Heart left ventricle (tissue), 16 donors: ENCODE measurements at regions not wholly inside any gene's neighbourhood (a gene's known extent, or its start where the extent isn't known, plus 50 kb on each side); places are given as distances from the start of the nearest gene placed in this dataset.

ENCODE experiments used
- ATAC-seq, 4 donors: fragments of 200-7000 bp; cut with Tn5 transposase; one replicate each; pipeline ENCODE4 v1.9.1; 2020 to 2022; ENCODE audit warnings: moderate library complexity in 4 of 4, mild to moderate bottlenecking in 3 of 4, moderate number of reproducible peaks in 1 of 4
- DNase-seq, 5 donors: peaks; one replicate each; pipeline ENCODE4 v3.0.0-alpha.2; 2020
- H3K27ac ChIP-seq, 12 donors: fragments of 200-600 bp; sonication (generic) in 4 of 12; one replicate each; pipeline versions ENCODE4 v1.5.0 to v1.8.0; 2016 to 2022; ENCODE audit warnings: mild to moderate bottlenecking in 2 of 12
- H3K27me3 ChIP-seq, 9 donors: fragments of 200-600 bp; sonication (generic) in 2 of 9; one replicate each; pipeline versions ENCODE4 v1.5.1 to v1.8.0; 2016 to 2022; ENCODE audit warnings: mild to moderate bottlenecking in 3 of 9
- H3K36me3 ChIP-seq, 9 donors: fragments of 200-600 bp; sonication (generic) in 2 of 9; one replicate each; pipeline versions ENCODE4 v1.5.0 to v1.8.0; 2018 to 2022; ENCODE audit warnings: mild to moderate bottlenecking in 2 of 9
- H3K4me1 ChIP-seq, 12 donors: fragments of 200-600 bp; sonication (generic) in 4 of 12; one replicate each; pipeline versions ENCODE4 v1.5.0 to v1.8.0; 2016 to 2022; ENCODE audit warnings: mild to moderate bottlenecking in 3 of 12
- H3K4me3 ChIP-seq, 12 donors: fragments of 200-600 bp; sonication (generic) in 4 of 12; one replicate each; pipeline versions ENCODE4 v1.5.0 to v1.8.0; 2017 to 2022; ENCODE audit warnings: mild to moderate bottlenecking in 9 of 12, moderate library complexity in 4 of 12
- H3K9me3 ChIP-seq, 12 donors: fragments of 200-600 bp; sonication (generic) in 4 of 12; one replicate each; pipeline versions ENCODE4 v1.5.0 to v1.8.0; 2016 to 2022; ENCODE audit warnings: mild to moderate bottlenecking in 1 of 12
- POLR2A ChIP-seq, 2 donors: fragments of 450-650 bp; IDR thresholded peaks; one replicate each; pipeline ENCODE4 v1.6.1; 2017; ENCODE audit warnings: antibody characterized with exemption in 2 of 2, mild to moderate bottlenecking in 2 of 2, moderate library complexity in 2 of 2
- WGBS, 4 donors: extraction: QIAGEN DNeasy Blood & Tissue Kit in 2 of 4; methylation state at CpG; one replicate each; pipeline versions ENCODE4 v1.1.5 to v1.1.7; 2013 to 2018; 5-methylcytosine and 5-hydroxymethylcytosine counted together
- intact Hi-C, 10 donors: fragments of 100-400 bp; cut with DNase I; formaldehyde crosslinking; loops; one replicate each; pipeline versions ENCODE4 v1.11.1 to v1.14.2; 2022
- TF ChIP-seq, protein P1 (sequence below), 12 donors: fragments of 200-600 bp; sonication (generic) in 4 of 12; IDR thresholded peaks; one replicate each; pipeline versions ENCODE4 v1.5.0 to v1.8.0; 2018 to 2022; ENCODE audit warnings: antibody characterized with exemption in 12 of 12, mild to moderate bottlenecking in 5 of 12
- donor health status: ischemic (EF 13 %, LVEDD 7.1; RV severe dilation, severe dysfunction).
- donor health status: healthy with polysubstance abuse.
- donor health status: DM: no; HTN: yes; CAD: no.
- donor health status: DM: no; HTN: no; CAD: no.
- donor health status: ischemic (EF 25% LVEDD 6.9; RV normal size, moderate dysfunction).
- donor health status: ischemic (EF 25% LVEDD 5.7; RV mildly dilated, moderate dysfunction).
- donor health status: healthy.
- donor health status: DM: yes; HTN: yes; CAD: no.
- donor health status: ischemic (EF 35%, LVEDD 5.7; RV mildly dilated, moderate dysfunction).
- donor health status: nonischemic (EF 11% LVEDD 7.7; RV severe dilation, severe dysfunction).
- donor health status: DM: yes; HTN: yes; CAD: no.
- donor health status: PGD.
- donor health status: ischemic (EF 29% LVEDD 5.4; RV normal size, mild dysfunction).
- donor health status: nonischemic (EF 23%, LVEDD 6.1; RV moderate dilation, normal function).

DNA sequence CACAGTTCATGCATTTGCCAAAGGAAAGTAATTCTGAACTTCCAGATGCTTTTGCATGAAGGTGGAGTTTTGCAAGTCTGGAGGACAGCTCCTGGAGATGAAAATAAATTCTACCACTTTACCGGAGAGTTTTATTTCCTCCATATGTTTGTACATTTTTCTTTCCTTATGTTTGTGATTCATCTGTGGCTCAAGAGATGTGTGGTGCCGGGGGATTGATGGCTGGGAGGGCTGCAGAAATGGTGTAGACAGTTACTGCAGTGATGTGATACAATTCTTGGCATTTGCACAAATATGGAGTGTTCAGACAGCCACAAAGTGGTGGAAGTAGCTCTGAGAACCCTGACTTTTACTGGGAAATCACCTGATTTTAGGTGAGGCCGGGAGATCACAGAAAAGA lies 58.5 kb upstream of the ASB17 start:
- H3K9me3 ChIP-seq, result no peaks in the 10 kb centered on the region
- ATAC-seq (no peak), DNase-seq (no peak)
- peaks cover 0 to 17% (median 0%) of the 10 kb centered on the region in 9 donors for H3K27me3 ChIP-seq
- 68 to 75% (median 72%) methylated on average over 3 of the region's 3 CpGs for WGBS, 4 donors
- intact Hi-C loops, result loop anchor here in 8 of 10 donors (2.0 to 10.0 kb wide), 7 partner anchors 157 to 1154 kb away; no protein-coding TSS in a partner anchor
- no peak for TF ChIP-seq POLR2A (IDR thresholded peaks at IDR 0.05)
- TF ChIP-seq, protein P1, sequence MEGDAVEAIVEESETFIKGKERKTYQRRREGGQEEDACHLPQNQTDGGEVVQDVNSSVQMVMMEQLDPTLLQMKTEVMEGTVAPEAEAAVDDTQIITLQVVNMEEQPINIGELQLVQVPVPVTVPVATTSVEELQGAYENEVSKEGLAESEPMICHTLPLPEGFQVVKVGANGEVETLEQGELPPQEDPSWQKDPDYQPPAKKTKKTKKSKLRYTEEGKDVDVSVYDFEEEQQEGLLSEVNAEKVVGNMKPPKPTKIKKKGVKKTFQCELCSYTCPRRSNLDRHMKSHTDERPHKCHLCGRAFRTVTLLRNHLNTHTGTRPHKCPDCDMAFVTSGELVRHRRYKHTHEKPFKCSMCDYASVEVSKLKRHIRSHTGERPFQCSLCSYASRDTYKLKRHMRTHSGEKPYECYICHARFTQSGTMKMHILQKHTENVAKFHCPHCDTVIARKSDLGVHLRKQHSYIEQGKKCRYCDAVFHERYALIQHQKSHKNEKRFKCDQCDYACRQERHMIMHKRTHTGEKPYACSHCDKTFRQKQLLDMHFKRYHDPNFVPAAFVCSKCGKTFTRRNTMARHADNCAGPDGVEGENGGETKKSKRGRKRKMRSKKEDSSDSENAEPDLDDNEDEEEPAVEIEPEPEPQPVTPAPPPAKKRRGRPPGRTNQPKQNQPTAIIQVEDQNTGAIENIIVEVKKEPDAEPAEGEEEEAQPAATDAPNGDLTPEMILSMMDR (IDR thresholded peaks at IDR 0.05), result no peak
- H3K27ac ChIP-seq, result no peak overlapping the region
- H3K4me1 ChIP-seq, result no peaks in the 10 kb centered on the region
- no peaks in the 10 kb centered on the region for H3K36me3 ChIP-seq
- H3K4me3 ChIP-seq, result no peak overlapping the region

DNA sequence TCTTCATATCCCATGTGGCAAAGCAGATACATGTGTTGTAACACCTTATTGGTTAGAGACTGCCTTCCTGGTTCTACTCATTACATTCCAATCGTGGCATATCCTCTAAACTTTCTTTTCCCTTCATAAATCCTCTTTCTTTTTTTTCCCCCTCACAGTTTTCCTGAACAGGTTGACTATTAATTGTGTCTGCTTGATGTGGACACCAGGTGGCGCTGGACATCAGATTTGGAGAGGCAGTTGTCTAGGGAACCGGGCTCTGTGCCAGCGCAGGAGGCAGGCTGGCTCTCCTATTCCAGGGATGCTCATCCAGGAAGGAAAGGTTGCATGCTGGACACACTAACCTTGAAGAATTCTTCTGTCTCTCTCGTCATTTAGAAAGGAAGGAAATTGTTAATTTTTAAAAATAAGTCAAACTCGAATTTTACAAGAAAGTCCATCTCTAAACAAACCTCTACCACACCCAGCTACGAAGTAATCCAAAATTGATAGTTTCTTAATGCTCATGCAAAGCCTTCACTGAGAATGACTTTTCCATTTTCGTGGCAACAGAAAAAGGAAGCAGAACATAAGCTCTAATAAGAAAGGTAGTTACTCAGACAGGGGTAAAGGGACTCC lies 59.4 kb upstream of the ASB17 start:
- peak; percentile 84 to 93 (median 87) for DNase-seq
- H3K27me3 ChIP-seq, result peaks cover 0 to 17% (median 0%) of the 10 kb centered on the region in 9 donors
- no peaks in the 10 kb centered on the region for H3K9me3 ChIP-seq
- H3K27ac ChIP-seq, result no peak overlapping the region
- intact Hi-C loops, result loop anchor here in 8 of 10 donors (2.0 to 10.0 kb wide), 7 partner anchors 156 to 1153 kb away; no protein-coding TSS in a partner anchor
- WGBS, 4 donors, result 11 to 15% (median 13%) methylated on average over 8 of the region's 8 CpGs
- H3K36me3 ChIP-seq, result no peaks in the 10 kb centered on the region
- TF ChIP-seq, protein P1 (IDR thresholded peaks at IDR 0.05), result peak; percentile 59 to 85 (median 80)
- no peak for TF ChIP-seq POLR2A (IDR thresholded peaks at IDR 0.05)
- H3K4me3 ChIP-seq, result no peak overlapping the region
- peak; percentile 47 to 75 (median 70) for ATAC-seq
- no peaks in the 10 kb centered on the region for H3K4me1 ChIP-seq

DNA sequence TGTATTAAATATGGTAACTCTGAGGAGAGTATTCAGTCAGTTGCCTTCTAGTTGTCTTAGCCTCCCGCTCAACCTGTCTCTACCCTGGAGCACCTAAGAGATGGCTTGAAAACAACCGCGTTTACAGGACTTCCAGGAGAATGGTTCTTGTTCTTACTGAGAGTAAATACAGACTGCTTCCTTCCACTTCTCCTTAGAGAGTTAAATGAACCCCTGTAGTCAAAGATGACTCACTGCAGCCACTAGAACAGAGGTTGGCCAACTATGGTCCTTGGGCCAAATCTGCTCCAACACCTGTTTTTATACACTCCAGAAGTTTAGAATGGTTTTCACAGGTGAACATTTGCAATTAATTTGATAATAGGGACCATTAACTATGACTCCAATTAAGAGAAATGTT lies 60.1 kb upstream of the ASB17 start:
- no peak for DNase-seq
- Histone ChIP-seq H3K4me3 (no peak overlapping the region), H3K36me3 (no peaks in the 10 kb centered on the region), H3K27me3 (peaks cover 0 to 17% (median 0%) of the 10 kb centered on the region in 9 donors), H3K27ac (no peak overlapping the region), H3K9me3 (no peaks in the 10 kb centered on the region), H3K4me1 (no peaks in the 10 kb centered on the region)
- TF ChIP-seq, protein P1 (IDR thresholded peaks at IDR 0.05), result no peak
- TF ChIP-seq POLR2A (IDR thresholded peaks at IDR 0.05), result no peak
- 66 to 72% (median 70%) methylated on average over 3 of the region's 3 CpGs for WGBS, 4 donors
- ATAC-seq, result no peak
- intact Hi-C loops, result loop anchor here in 8 of 10 donors (5.0 to 10.0 kb wide), 6 partner anchors 155 to 1152 kb away; no protein-coding TSS in a partner anchor

DNA sequence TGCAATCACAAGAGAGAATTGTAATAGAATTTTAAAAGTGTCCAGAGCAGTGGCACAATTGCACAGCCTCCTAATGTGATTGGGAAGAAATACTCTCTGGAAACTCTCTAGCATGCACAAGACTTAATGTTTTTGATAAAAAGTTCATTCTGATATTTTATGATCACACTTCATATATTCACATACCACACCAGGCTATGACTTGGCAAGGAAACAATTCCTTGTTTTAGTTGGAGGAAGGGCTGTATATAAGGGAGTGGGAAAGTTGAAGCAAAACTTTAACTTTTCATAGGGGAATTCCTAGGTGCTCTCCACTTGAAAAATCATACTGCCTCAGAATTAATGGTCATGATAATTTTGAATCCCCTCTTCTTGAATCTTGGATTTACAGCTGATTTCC lies 61.5 kb upstream of the ASB17 start:
- intact Hi-C loops, result loop anchor here in 8 of 10 donors (5.0 to 10.0 kb wide), 6 partner anchors 154 to 1151 kb away; no protein-coding TSS in a partner anchor
- Histone ChIP-seq H3K9me3 (no peaks in the 10 kb centered on the region), H3K36me3 (no peaks in the 10 kb centered on the region), H3K4me1 (no peaks in the 10 kb centered on the region), H3K27me3 (peaks cover 0 to 10% (median 0%) of the 10 kb centered on the region in 9 donors), H3K4me3 (no peak overlapping the region), H3K27ac (no peak overlapping the region)
- no peak for ATAC-seq
- TF ChIP-seq, protein P1 (IDR thresholded peaks at IDR 0.05), result no peak
- TF ChIP-seq POLR2A (IDR thresholded peaks at IDR 0.05), result no peak
- DNase-seq, result no peak
